Frontal cortex (tissue), 1 donor: ENCODE measurements at regions not wholly inside any gene's neighbourhood (a gene's known extent, or its start where the extent isn't known, plus 50 kb on each side); places are given as distances from the start of the nearest gene placed in this dataset. TPM values are rescaled to one million over a fixed set of nuclear protein-coding genes. Genes with fewer than 3 reads are reported as not detected.

ENCODE experiments used
- small RNA-seq: library from RNA; depleted of rRNA; stranded (forward); fragments of <200 nt; gene quantifications from one replicate; pipeline ENCODE3, GENCODE V24; 2014

Small RNA genes in the stretch of these regions (small RNA-seq; reads per million reads assigned to genes)
- not detected for gene AC107626.1
